ENCODE measurements at regions not wholly inside any gene's neighbourhood (a gene's known extent, or its start where the extent isn't known, plus 50 kb on each side); places are given as distances from the start of the nearest gene placed in this dataset.

GRCh38 chr13:79937771-79938216 is 403.1 kb downstream of the SPRY2 start:
- no peak for TF ChIP-seq POLR2AphosphoS5 (IDR thresholded peaks at IDR 0.05)
- TF ChIP-seq CTCF (IDR thresholded peaks at IDR 0.05), result no peak
- TF ChIP-seq EP300 (IDR thresholded peaks at IDR 0.05; ENCODE audit: low read depth), result no peak
- TF ChIP-seq POLR2A (IDR thresholded peaks at IDR 0.05), result no peak
- H3K27me3 ChIP-seq, result no peaks in the 10 kb centered on the region
- no peaks in the 10 kb centered on the region for H3K9me3 ChIP-seq
- in situ Hi-C loops (cut with MboI; ENCODE audit: low pct_ligation_motif_present in 1 of 4, low pct_unique_long_range_greater_than_20kb in 1 of 4, low sequenced_read_pairs in 3 of 4) (no loop called here), intact Hi-C loops (cut with DNase I; ENCODE audit: low total_unique reads) (no loop called here)
- WGBS, 2 donors (ENCODE audit: low coverage in 1 of 2), result 60 to 66% methylated on average over 1 to 3 of the region's 3 CpGs
- DNase-seq, result no peak
- no peak overlapping the region for H3K27ac ChIP-seq
- no peaks in the 10 kb centered on the region for H3K4me1 ChIP-seq
- H3K36me3 ChIP-seq, result no peaks in the 10 kb centered on the region
- H3K4me3 ChIP-seq, result no peak overlapping the region

DNA sequence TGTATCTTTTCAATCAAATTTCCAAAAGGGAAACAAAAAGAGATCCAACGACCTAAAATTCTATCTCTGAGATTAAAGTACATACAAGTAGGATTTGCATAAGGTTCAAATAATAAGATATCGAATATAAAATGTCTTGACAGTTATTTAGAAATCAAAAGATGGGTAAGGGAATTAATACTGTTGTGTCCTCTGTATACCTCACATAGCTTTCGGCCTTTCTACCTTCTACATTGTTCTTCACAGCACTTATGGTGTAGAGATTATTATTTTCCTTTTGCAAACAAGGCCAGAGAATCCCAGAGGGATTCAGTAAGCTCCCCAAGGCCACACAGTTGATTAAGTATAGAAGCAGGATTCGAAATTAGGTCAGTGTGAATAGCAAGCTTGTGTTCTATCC is 403.6 kb downstream of the SPRY2 start:
- TF ChIP-seq EP300 (IDR thresholded peaks at IDR 0.05; ENCODE audit: low read depth) (no peak), POLR2AphosphoS5 (IDR thresholded peaks at IDR 0.05) (no peak)
- H3K4me3 ChIP-seq, result no peak overlapping the region
- no peaks in the 10 kb centered on the region for H3K36me3 ChIP-seq
- H3K4me1 ChIP-seq, result no peaks in the 10 kb centered on the region
- DNase-seq, result no peak
- no peaks in the 10 kb centered on the region for H3K9me3 ChIP-seq
- 73 to 82% methylated on average over 4 of the region's 4 CpGs for WGBS, 2 donors (ENCODE audit: low coverage in 1 of 2)
- peak overlapping the region in 1 of 4 donors; percentile 32 for H3K27ac ChIP-seq
- in situ Hi-C loops (cut with MboI; ENCODE audit: low pct_ligation_motif_present in 1 of 4, low pct_unique_long_range_greater_than_20kb in 1 of 4, low sequenced_read_pairs in 3 of 4) (no loop called here), intact Hi-C loops (cut with DNase I; ENCODE audit: low total_unique reads) (no loop called here)
- no peaks in the 10 kb centered on the region for H3K27me3 ChIP-seq

DNA sequence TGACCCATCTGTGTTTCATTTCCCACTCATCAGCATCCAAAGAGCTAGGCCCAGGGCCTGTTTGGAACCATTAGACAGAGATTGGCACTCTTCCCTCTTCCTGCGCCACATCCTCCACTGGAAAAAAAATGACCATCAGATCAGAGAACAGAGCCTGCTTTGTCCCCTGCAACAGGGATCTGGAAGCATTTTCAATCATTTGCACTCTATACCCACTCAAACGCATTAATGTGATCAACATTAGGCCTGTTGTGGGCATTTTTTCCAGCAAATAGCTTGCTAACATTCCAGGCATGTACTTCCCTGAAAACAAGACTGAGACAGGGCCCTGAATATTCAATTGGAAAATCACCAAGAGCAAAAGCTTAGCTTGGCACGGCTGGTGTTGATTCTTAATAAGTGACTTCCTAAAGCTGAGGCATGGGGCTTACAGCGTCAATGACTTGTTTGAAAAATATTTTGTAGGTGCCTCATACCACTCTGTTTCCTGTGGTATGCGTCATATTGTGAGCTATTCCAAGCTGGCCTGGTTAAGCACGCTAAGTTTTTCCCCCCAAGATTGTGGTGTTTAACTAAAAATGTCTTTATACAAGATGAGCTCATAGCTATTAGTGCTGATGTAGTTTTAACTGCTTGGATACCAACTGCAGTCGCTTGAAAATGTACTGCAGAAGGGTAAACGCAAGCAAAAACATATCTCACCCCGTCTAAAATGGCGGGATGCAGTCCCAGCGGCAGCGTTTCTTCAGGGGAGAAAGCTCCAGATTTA is 404.4 kb downstream of the SPRY2 start:
- peak overlapping the region; percentile 19 to 34 (median 30) for H3K27ac ChIP-seq
- H3K9me3 ChIP-seq, result no peaks in the 10 kb centered on the region
- TF ChIP-seq CTCF (IDR thresholded peaks at IDR 0.05) (no peak), EP300 (IDR thresholded peaks at IDR 0.05; ENCODE audit: low read depth) (peak; percentile 15)
- H3K27me3 ChIP-seq, result no peaks in the 10 kb centered on the region
- no peaks in the 10 kb centered on the region for H3K36me3 ChIP-seq
- intact Hi-C loops (cut with DNase I; ENCODE audit: low total_unique reads) (no loop called here), in situ Hi-C loops (cut with MboI; ENCODE audit: low pct_ligation_motif_present in 1 of 4, low pct_unique_long_range_greater_than_20kb in 1 of 4, low sequenced_read_pairs in 3 of 4) (no loop called here)
- no peak overlapping the region for H3K4me3 ChIP-seq
- WGBS, 2 donors (ENCODE audit: low coverage in 1 of 2), result 73 to 93% methylated on average over 10 to 12 of the region's 12 CpGs
- no peaks in the 10 kb centered on the region for H3K4me1 ChIP-seq
- DNase-seq, result no peak

- TF ChIP-seq POLR2AphosphoS5 (IDR thresholded peaks at IDR 0.05), result no peak
- TF ChIP-seq POLR2A (IDR thresholded peaks at IDR 0.05), result no peak
- no peak for TF ChIP-seq EP300 (IDR thresholded peaks at IDR 0.05; ENCODE audit: low read depth)
- no peak for TF ChIP-seq CTCF (IDR thresholded peaks at IDR 0.05)
- in situ Hi-C loops (cut with MboI; ENCODE audit: low pct_ligation_motif_present in 1 of 4, low pct_unique_long_range_greater_than_20kb in 1 of 4, low sequenced_read_pairs in 3 of 4) (no loop called here), intact Hi-C loops (cut with DNase I; ENCODE audit: low total_unique reads) (no loop called here)
- H3K4me3 ChIP-seq, result no peak overlapping the region
- H3K27me3 ChIP-seq, result no peaks in the 10 kb centered on the region
- no peaks in the 10 kb centered on the region for H3K4me1 ChIP-seq
- H3K9me3 ChIP-seq, result no peaks in the 10 kb centered on the region
- H3K27ac ChIP-seq, result no peak overlapping the region
- no peaks in the 10 kb centered on the region for H3K36me3 ChIP-seq
- no peak for DNase-seq
These were observed 405.8 kb downstream of the SPRY2 start for GRCh38 chr13:79935121-79935520.

GRCh38 chr13:79933389-79933788 is 407.5 kb downstream of the SPRY2 start:
- in situ Hi-C loops (cut with MboI; ENCODE audit: low pct_ligation_motif_present in 1 of 4, low pct_unique_long_range_greater_than_20kb in 1 of 4, low sequenced_read_pairs in 3 of 4), result no loop called here
- intact Hi-C loops (cut with DNase I; ENCODE audit: low total_unique reads), result no loop called here

More at GRCh38 chr13:79933389-79933788, 407.5 kb downstream of the SPRY2 start:
- TF ChIP-seq CTCF (IDR thresholded peaks at IDR 0.05), result no peak
- TF ChIP-seq POLR2AphosphoS5 (IDR thresholded peaks at IDR 0.05), result no peak
- no peak for DNase-seq
- H3K4me3 ChIP-seq, result no peak overlapping the region
- no peaks in the 10 kb centered on the region for H3K9me3 ChIP-seq
- 82 to 95% methylated on average over 2 of the region's 2 CpGs for WGBS, 2 donors (ENCODE audit: low coverage in 1 of 2)
- no peaks in the 10 kb centered on the region for H3K4me1 ChIP-seq
- H3K27me3 ChIP-seq, result no peaks in the 10 kb centered on the region
- H3K36me3 ChIP-seq, result no peaks in the 10 kb centered on the region
- no peak overlapping the region for H3K27ac ChIP-seq

All from transverse colon (tissue), 4 donors.